Muscle layer of duodenum (tissue), 2 donors: ENCODE measurements at regions not wholly inside any gene's neighbourhood (a gene's known extent, or its start where the extent isn't known, plus 50 kb on each side); places are given as distances from the start of the nearest gene placed in this dataset.

ENCODE experiments used
- H3K27ac ChIP-seq: one replicate; pipeline ENCODE4 v1.7.0; 2013; ENCODE audit warnings: mild to moderate bottlenecking, low read length
- H3K27me3 ChIP-seq: one replicate; pipeline ENCODE4 v1.7.0; 2013; ENCODE audit warnings: low read depth, mild to moderate bottlenecking, control low read depth, low read length
- H3K36me3 ChIP-seq, 2 donors: one replicate each; pipeline ENCODE4 v1.7.0; 2013; ENCODE audit warnings: low read length in 2 of 2, control low read depth in 1 of 2, mild to moderate bottlenecking in 1 of 2; ENCODE audit not compliant: insufficient read depth in 2 of 2, control insufficient read depth in 1 of 2
- H3K4me1 ChIP-seq, 2 donors: one replicate each; pipeline ENCODE4 v1.7.0; 2013; ENCODE audit warnings: low read length in 2 of 2, mild to moderate bottlenecking in 2 of 2, control low read depth in 1 of 2, moderate library complexity in 1 of 2; ENCODE audit not compliant: insufficient read depth in 2 of 2, control insufficient read depth in 1 of 2
- H3K4me3 ChIP-seq, 2 donors: one replicate each; pipeline ENCODE4 v1.7.0; 2013; ENCODE audit warnings: low read length in 2 of 2, low read depth in 1 of 2, mild to moderate bottlenecking in 1 of 2
- H3K9me3 ChIP-seq, 2 donors: one replicate each; pipeline ENCODE4 v1.7.0; 2013; ENCODE audit warnings: low read length in 2 of 2, control low read depth in 1 of 2, mild to moderate bottlenecking in 1 of 2; ENCODE audit not compliant: control insufficient read depth in 1 of 2
- donor health status: healthy.

DNA sequence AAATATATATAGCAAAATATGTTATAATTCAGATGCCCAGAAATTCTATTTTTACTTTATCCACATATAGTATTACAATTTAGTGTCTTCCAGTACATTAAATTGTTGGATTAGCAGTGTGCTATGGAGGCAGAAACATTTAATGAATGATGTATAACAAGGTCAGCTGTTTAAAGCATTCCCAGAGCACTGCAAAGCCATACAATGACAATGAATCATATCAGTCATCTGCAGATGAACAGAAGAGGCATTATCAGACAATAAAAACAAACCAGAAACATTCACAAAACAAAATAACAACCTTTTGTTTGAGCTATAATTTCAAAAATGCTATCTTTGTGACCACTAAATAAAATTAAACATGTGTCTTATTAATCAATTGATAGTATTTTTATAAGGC lies 524.2 kb downstream of the FAT4 start:
- Histone ChIP-seq H3K9me3 (no peaks in the 10 kb centered on the region), H3K36me3 (no peaks in the 10 kb centered on the region), H3K27ac (no peak overlapping the region), H3K4me1 (no peaks in the 10 kb centered on the region), H3K27me3 (no peaks in the 10 kb centered on the region), H3K4me3 (no peak overlapping the region)

DNA sequence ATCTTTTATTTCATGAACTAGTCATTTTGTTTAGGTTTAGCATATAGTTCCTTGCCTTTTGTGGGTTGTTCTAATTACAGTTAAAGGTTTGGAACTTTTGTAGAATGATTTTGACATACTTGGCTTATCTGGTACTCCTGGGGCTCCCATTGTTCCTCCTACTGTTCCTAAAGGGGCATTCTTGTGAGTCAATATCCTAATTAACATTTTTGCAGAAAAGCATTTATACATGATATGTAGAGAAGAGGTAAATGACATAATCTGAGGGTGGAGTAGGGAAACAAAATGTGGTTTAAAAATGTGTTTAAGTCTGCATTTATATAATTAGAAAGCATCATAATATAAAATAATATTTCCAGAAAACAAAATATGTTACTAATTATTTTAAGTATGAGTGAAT lies 529.2 kb downstream of the FAT4 start:
- H3K27me3 ChIP-seq: no peaks in the 10 kb centered on the region
- H3K4me1 ChIP-seq: no peaks in the 10 kb centered on the region
- no peak overlapping the region for H3K27ac ChIP-seq
- H3K4me3 ChIP-seq: no peak overlapping the region
- H3K9me3 ChIP-seq: no peaks in the 10 kb centered on the region
- no peaks in the 10 kb centered on the region for H3K36me3 ChIP-seq

DNA sequence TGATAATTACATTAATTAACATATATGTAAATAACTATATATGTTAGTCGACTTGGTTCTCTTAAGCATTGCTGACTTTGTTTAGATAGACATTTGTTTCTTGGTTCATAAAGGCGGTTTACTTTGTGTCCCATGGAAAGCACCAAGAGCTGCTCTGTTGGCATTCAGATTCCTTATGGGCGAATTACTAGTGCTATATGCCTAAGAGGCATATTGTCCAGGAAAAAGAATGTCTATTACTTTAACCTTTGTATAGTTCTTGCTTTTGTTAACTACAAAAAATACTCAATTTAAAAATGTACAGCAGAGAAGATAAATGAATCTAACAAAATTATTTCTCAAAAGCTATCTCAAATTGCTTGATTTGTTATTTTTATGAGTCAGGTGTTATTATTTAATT lies 532.8 kb downstream of the FAT4 start:
- H3K27ac ChIP-seq: no peak overlapping the region
- no peaks in the 10 kb centered on the region for H3K36me3 ChIP-seq
- no peaks in the 10 kb centered on the region for H3K27me3 ChIP-seq
- no peaks in the 10 kb centered on the region for H3K4me1 ChIP-seq
- H3K4me3 ChIP-seq: no peak overlapping the region
- H3K9me3 ChIP-seq: no peaks in the 10 kb centered on the region

DNA sequence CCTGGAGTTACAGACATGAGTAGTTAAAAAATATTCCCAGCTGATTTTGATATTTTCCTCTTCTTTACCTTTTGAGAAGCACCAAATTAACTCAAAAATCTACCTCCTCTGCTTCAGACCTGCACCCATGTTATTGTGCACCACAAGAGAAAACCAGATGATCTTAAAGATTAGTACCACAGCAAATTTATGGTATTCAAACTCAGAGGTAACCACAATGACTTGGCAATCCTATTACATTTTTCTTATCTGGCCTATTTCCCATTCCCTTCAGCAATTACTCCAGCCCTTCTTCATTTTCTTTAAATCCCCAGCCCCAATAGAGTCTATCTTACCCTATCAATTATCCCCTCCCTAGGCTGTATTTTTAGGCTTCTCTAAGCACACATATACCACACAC lies 535.1 kb downstream of the FAT4 start:
- H3K36me3 ChIP-seq: no peaks in the 10 kb centered on the region
- no peaks in the 10 kb centered on the region for H3K4me1 ChIP-seq
- H3K9me3 ChIP-seq: no peaks in the 10 kb centered on the region
- H3K4me3 ChIP-seq: no peak overlapping the region
- H3K27ac ChIP-seq: no peak overlapping the region
- H3K27me3 ChIP-seq: no peaks in the 10 kb centered on the region

DNA sequence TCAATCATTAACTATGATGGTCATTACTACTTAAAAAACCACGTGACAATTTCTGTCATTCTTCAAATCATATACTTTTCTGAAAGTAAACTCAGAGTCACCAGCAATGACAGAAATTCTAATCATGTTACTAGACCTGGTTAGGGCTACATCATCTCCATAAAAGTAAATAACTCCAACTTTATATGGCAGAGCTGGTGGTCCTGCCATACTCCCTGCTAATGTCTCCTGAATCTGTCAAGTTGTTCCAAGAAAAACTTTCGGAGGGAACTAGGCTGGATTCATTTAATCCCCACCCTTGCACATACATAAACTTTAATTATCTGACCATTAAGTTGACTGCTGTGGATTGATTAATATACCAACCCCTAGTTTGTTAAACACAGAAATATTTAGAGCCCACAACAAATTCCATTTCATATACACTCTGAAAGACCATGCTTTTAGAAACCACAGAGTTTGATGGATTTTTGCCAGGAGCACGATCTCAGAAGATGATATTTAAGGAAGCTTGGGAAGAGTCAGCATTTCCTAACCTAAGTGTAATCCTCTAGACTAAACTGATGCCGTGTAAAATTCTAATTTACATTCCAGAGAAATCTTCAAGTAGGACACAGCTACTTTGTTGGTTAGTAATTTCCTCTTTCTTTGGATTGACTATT lies 577.0 kb downstream of the FAT4 start:
- Histone ChIP-seq H3K36me3 (no peaks in the 10 kb centered on the region), H3K27me3 (no peaks in the 10 kb centered on the region), H3K4me1 (no peaks in the 10 kb centered on the region), H3K4me3 (no peak overlapping the region), H3K9me3 (no peaks in the 10 kb centered on the region), H3K27ac (no peak overlapping the region)

DNA sequence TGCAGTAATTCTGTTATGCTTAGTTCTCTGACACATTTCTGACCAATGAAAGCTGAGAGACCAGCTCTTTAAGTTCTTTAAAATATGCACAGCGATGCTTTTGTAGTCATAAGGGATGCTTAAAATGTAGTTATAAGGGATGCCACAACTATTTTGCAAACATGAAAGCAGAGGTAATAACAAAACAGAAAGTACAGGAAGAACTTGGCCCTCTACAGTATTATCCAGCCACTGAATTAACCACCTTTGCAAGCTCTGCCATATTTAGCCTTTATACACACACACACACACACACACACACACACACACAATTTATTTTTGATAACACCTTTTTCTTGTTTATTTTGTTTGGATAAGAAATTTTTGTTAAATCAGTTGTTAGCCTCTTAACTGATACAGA lies 590.0 kb downstream of the FAT4 start:
- no peaks in the 10 kb centered on the region for H3K36me3 ChIP-seq
- no peak overlapping the region for H3K27ac ChIP-seq
- peaks cover 0 to 4% of the 10 kb centered on the region in 2 donors for H3K9me3 ChIP-seq
- no peak overlapping the region for H3K4me3 ChIP-seq
- H3K4me1 ChIP-seq: no peaks in the 10 kb centered on the region
- H3K27me3 ChIP-seq: no peaks in the 10 kb centered on the region

DNA sequence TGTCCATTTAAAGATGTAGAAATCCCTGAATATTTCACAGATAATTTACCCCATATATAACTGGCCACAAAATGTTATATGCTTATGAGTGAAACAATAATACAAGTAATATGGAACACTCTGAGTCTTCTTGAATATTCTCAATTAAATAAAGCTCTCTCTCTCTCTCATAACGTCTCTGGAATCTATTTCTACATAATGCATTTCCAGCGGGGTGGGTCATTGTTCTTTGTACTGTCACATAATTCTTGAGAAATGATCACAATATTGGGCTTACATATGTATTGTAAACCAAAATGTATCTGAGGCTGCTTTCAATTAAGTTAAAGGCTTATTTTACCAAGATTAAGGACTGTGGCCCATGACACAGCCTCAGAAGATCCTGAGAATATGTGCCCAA lies 596.3 kb downstream of the FAT4 start:
- no peak overlapping the region for H3K27ac ChIP-seq

DNA sequence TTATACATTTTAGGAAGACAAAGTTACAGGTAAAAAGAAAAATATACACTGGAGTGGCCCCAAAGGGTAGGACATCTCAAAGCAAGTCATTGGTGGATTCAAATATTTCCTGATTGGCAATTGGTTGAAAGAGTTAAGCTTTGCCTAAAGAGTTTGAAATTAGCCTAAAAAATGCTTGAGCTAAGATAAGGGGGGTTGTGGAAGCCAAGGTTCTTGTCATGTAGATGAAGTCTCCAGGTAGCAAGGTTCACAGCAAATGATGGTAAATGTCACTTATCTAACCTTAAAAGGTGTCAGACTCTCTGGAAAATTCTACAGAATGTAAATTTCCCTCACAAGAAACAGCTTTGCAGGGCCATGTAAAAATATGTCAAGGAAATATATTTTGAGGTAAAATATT lies 596.7 kb downstream of the FAT4 start:
- no peak overlapping the region for H3K27ac ChIP-seq
- no peaks in the 10 kb centered on the region for H3K4me1 ChIP-seq
- H3K36me3 ChIP-seq: no peaks in the 10 kb centered on the region
- no peaks in the 10 kb centered on the region for H3K27me3 ChIP-seq
- no peak overlapping the region for H3K4me3 ChIP-seq
- H3K9me3 ChIP-seq: no peaks in the 10 kb centered on the region

More for the DNA sequence above, 596.3 kb downstream of the FAT4 start:
- no peaks in the 10 kb centered on the region for H3K36me3 ChIP-seq
- H3K4me1 ChIP-seq: no peaks in the 10 kb centered on the region
- no peaks in the 10 kb centered on the region for H3K27me3 ChIP-seq
- no peaks in the 10 kb centered on the region for H3K9me3 ChIP-seq
- no peak overlapping the region for H3K4me3 ChIP-seq

DNA sequence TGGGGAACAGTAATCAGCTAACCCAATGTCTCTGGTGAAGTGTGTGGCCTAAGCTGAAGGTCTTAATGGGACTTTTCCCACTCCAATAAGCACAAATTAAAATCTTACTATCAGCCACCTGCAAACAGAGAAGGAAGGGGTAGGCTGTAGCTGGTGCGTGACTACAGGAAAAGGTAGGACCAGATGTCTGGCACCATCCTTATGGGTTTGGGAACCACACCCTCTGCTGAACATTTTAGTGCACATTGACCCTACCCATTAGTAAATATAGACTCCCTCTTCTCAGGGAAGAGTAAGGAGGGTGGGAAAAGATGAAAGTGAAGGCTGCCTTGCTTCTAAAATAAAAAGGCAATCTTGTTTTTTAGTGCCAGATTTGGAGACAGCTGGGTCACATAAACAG lies 602.8 kb downstream of the FAT4 start:
- no peaks in the 10 kb centered on the region for H3K4me1 ChIP-seq

DNA sequence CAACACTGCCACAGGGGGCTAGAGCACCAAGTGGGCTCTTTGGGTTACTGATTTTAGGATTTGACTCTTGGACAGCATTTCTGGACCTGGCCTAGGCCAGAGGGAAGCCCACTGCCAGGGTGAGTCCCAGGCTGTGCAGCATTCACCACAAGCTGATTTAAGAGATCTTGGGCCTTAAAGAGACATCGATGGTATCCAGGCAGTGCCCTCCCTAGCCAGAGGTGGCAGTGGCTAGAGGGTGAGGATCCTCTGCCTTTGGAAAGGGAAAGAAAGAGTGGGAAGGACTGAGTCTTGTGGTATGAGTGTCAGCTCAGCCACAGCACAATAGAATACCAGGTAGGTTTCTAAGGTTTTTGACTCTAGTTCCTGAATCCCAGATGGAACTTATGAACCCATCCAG lies 613.9 kb downstream of the FAT4 start:
- peaks cover 0 to 8% of the 10 kb centered on the region in 2 donors for H3K9me3 ChIP-seq
- H3K36me3 ChIP-seq: no peaks in the 10 kb centered on the region
- H3K4me1 ChIP-seq: no peaks in the 10 kb centered on the region

More for the DNA sequence above, 602.8 kb downstream of the FAT4 start:
- no peaks in the 10 kb centered on the region for H3K36me3 ChIP-seq
- no peak overlapping the region for H3K27ac ChIP-seq
- no peak overlapping the region for H3K4me3 ChIP-seq
- no peaks in the 10 kb centered on the region for H3K9me3 ChIP-seq
- H3K27me3 ChIP-seq: no peaks in the 10 kb centered on the region

DNA sequence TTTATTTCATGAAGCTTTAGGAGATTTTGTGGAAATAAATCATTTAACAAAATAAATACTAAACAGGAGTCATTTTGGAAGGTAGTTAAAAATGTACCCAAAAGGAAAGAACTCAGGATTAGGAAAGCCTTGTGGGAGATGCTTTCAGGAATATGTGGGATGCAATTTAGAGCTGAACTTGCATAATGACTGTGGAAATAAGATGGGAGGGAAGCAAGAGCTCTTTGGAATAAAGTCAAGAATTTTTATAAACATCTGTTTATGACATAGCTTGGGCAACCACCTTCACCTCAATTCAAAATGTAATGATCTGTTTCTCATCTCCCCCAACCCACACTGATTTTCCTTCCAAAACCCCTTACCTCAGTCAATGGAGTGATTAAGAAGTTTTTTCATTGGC lies 623.8 kb downstream of the FAT4 start:
- Histone ChIP-seq H3K36me3 (no peaks in the 10 kb centered on the region), H3K27ac (no peak overlapping the region), H3K27me3 (no peaks in the 10 kb centered on the region), H3K4me3 (no peak overlapping the region), H3K9me3 (peaks cover 0 to 3% of the 10 kb centered on the region in 2 donors), H3K4me1 (no peaks in the 10 kb centered on the region)

More for the DNA sequence above, 613.9 kb downstream of the FAT4 start:
- Histone ChIP-seq H3K27ac (no peak overlapping the region), H3K27me3 (no peaks in the 10 kb centered on the region), H3K4me3 (no peak overlapping the region)

DNA sequence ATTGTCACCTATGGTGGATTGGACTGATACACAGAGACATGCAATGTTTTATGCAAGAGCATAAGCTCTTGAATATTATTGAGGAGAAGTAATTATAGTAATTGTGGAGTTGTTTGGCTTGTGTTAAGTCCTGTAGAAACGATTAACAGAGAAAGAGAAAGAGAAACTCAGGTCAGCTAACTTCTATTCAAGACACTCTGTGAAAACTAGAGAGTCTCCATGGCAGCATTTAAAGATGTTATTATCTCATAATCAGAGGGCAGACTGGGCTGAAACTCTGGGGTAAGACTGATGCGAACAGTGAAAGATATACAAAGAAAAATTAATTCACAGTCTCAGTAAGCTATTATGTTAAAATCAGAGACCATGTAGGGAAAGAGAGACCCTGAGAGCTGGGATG lies 625.7 kb downstream of the FAT4 start:
- no peaks in the 10 kb centered on the region for H3K9me3 ChIP-seq

More for the DNA sequence above, 625.7 kb downstream of the FAT4 start:
- Histone ChIP-seq H3K27ac (no peak overlapping the region), H3K4me3 (no peak overlapping the region), H3K4me1 (no peaks in the 10 kb centered on the region), H3K27me3 (no peaks in the 10 kb centered on the region), H3K36me3 (no peaks in the 10 kb centered on the region)
